NCI-H345 treated with DMSO at 0.1 percent for 48 hours (cell line): ENCODE measurements at regions not wholly inside any gene's neighbourhood (a gene's known extent, or its start where the extent isn't known, plus 50 kb on each side); places are given as distances from the start of the nearest gene placed in this dataset.

Experiments used
- DNase-seq: peaks from one replicate; lab custom pipeline; 2025; ENCODE audit not compliant: unreplicated experiment; lab: John Stamatoyannopoulos, UW

DNA sequence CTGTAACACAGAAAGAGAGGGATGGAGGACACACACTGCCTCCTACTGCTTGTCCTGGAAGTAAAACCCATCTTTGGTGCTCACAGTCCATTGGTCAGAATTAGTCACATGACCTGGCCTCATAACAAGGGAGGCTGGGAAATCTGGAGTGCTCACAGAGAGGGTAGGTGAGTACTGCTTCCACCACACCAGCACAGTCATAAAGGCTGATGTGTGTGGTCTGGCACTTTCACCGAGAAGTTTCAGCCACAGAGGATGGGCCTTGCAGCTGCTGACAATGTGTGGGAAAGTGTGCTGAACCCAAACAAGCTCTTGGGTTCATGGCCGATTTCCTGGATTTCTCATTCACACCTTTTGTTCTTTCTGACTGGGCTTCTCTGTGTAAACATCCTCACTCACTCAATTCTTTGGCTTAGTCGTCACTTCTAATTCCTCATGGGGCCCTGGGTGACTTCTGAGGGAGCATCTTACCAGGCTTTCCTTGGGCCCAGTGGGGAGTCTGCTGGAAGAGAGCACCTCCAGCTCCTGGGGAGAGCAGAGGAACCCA lies 100.7 kb downstream of the ASB7 start:
- no peak for DNase-seq

DNA sequence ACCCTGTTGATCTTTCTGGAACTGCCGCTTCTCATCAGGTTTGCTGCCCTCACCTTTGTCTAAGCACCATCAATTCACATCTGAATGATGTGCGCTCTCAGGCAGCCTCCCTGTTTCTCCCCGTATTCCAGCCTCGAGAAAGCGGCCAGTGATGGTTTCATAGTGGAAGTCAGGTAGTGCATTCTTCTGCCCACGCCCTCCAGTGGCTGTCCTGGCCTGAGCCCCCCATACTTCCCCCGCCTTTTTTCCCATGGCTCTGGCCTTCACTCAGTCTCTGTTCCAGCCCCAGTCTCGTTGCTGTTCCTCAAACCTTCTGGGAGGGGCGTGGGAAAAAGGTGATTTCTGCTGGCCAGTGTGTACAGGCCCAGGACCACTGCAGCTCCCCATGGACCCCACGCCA lies 101.3 kb downstream of the ASB7 start:
- no peak for DNase-seq

DNA sequence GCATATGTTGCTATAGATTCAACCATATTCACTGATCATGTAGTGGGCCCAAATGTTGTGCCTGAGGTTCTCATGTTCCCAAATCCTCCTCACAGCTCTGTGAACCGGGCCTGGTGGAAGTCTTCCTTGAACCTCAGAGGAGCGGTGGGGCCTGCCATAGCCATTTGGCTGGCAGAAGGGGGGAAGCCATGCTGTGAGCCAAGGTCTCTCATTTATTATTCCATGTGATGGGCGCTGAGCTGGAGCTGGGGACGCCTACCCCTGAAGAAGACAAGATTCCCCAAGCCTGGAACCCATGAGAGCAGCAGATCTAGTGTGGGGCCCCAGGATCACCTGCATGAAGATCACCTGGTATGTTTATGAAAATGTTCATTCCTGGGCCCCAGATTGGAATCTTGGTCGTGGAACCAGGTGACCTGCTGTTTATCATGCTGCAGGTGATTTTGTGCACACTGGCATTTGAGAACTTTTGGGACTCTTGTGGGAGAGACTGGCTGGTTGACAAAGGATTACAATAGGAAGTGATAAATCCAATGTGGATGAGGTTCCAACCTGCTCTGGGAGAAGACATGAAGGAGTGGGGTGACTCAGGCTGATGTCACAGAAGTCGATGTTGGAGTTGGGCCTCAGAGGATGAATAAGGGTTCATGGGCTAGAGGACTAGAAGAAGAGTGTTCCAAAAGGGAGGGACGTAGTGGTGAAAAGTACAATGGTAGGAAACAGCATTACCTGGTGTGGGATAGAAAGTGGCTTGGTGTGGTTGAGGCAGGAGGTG lies 102.1 kb downstream of the ASB7 start:
- no peak for DNase-seq

DNA sequence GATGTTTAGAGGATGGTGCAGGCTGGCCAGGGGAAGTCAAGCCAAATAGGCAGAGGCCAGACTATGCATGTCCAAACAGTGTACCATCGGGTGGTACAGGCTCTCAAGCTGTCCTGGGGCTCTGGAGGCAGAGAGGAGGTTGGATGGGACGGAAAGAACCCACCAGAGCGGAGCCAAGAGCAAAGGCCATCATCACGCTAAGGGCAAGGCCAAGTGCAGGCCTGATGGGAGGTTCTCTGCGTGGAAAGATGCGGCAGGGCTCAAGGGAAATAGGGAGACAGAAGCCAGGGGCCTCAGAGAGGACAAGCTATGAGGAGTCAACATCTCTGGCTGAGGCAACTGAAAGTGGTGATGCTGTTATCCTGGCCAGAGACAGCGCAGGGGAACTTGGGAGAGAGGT lies 102.7 kb downstream of the ASB7 start:
- no peak for DNase-seq

DNA sequence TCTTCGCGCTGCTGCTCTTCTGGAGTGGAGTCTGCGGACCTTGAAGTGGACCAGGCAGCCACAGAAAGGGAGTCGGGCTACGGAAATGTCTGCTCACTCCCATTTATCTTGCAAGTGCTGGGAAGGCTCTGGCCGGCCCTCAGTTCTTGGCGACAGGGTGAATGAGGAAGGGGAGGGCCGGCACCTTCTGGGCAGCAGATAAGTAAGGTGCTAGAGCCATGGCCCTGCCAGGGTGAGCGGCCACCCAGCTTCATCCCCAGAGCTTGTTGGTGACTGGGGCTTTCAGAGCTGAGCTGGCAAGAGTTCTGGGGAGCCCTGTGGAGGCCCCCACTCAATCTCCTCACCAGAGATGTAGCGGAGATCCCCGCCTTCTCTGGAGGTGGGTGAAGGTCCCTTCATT lies 103.5 kb downstream of the ASB7 start:
- no peak for DNase-seq

DNA sequence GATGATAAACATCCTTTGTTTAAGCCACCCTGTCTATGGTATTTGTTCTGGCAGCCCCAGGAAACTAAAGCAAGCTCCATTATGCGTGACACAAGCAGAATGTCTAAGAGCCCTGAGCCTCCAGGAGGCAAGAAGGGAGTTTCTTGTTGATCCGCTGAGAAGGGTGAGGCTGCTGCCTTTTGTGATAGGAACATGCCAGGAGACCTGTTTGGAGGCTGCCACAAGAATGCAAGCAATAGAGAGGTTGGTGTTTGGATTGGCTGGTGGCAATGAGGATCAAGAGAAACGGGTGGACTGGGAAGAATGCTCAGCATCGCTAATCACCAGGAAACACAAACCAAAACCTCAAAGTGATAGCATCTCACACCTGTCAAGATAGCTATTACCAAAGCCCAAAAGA lies 104.8 kb downstream of the ASB7 start:
- DNase-seq, result no peak

DNA sequence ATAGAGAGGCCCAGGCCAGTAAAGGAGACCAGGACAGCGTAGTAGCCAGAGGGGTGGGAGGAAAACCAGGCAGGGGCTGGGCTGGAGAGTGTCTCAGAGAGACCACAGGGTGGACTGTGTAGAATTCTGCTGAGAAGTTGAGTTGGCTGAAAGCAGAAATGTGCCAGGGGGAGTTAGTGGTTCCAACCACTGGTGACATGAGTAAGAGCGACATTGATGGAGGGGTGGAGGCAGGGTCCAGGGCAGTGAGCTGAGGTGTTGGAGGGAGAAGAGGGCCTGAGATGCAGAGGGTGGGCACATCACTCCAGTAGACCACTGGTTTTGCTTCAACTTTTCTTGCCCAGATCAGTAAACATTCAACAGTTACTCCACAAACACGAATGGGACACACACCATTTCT lies 106.5 kb downstream of the ASB7 start:
- no peak for DNase-seq

DNA sequence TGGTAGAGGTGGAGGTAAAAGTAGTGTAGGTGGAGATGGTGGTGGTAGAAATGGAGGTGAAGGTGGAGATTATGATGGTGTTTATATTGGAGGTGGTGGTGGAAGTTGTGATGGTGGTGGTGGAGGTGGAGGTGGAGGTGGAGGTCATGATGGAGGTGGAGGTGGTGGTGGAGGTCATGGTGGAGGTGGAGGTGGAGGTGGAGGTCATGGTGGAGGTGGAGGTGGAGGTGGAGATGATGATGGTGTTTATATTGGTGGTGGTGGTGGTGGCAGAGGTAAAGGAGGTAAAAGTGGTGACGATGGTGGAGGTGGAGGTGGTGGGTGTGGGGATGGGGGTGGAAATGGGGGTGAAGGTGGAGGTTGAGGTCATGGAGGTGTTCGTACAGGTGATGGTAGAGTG lies 107.8 kb downstream of the ASB7 start:
- no peak for DNase-seq

DNA sequence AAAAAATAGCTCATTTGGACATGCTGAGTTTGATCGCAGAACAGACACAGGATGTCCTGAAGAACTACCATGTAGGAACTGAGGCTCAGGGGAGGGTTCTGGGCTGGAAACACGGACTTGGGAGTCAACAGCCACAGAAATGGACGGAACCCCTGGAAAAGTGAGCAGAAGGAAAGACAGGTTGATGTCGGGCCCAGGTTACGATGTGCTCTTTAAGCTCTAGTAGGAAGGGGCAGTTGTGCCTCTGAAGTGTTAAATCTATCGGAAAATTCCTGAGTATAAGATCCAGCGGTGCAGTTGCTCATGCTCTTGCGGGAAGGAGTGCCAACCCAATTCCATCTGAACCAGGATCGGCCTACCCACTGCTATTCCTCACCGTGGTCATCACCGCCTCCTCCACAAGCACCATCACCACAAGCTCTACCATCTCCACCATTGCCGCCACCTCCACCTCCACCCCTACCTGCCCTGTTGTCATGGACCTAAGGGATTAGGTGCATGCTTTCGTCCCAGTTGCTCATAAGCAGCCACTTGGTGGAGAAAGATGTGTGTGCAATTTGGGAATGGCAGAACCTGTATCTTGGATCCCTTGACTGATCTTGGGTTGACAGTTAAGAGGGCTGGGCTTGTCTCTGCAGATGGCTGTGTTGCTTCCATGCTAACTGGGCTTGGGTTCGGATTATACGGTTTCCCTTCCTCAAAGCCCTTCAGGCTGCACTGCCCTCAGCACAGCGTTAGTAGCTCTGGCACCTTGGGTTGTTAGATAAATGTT lies 108.5 kb downstream of the ASB7 start:
- DNase-seq, result no peak

DNA sequence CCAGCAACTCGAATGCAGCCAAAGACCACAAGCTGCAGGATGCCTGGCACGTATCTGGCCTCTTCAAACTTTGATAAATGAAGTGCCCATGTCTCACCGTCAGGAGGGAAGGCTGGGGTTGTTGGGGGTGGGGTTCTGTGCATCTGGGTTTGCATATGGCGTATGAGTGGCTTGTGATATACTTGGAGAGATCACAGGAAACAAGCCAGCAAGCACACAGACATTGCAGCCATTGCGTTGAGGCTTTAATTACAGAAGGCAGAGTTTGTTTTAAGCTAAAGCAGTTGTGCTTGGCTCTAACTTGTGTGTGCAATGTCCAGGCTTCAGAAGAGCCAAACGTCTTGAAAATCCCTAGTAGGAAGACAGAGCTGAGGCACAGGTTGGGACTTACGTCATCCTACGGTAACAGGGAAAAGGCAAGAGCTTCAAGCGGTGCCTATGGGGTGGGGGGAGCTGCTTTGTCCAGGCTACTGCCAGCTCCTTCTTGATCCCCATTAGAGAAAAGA lies 109.2 kb downstream of the ASB7 start:
- DNase-seq, result no peak

DNA sequence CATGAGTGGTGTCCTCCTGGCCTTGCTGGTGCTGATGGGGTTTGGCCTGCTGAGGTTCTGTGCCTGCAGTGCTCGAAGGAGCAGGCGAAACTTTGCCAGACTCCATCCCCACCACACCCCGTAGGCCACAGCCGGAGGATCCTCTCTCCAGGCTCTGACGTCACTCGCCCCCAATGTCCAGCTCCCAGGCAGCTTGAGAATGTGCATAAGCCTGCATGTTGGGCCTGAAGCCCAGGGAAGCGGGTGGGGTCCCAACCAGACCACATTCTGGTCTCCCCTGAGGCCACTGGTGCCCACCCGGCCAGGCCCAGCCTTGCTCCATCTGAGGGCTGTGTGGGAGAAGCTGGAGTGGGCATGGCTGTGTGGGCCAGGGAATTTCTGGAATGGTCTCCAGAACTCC lies 109.8 kb downstream of the ASB7 start:
- DNase-seq, result no peak

DNA sequence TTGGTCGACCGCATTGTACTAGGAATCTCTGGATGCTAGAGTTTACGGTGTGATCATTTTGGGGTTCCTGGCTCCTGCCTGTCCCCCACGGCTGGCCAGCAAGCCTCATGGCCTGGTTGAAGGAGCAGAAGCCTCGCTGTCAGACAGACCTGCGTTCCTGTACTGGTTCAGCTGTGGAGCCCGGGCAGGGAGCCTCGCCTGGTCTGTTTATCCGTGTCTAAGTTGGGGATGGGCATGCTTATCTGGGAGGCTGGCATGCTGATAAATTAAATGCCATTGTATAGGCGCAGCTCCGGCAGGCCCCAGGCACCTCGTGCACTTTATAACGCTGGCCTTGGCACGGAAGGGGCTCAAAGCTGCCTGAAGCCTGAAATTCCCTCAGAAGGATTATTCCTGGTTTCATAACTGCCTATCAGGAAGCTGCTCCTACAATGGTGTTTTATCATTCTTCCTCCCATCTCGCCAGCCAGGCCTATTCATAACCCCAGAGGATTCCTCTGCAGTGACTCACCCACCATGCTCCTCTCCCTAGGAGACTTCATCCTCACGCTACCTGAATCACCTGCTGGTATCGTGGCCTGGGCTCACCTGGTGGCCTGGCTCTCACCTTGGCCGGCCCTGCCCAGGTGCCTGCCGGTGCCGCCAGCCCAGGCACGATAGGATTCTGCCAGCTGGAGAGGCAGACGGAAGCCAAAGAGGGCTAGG lies 110.9 kb downstream of the ASB7 start:
- DNase-seq, result no peak

DNA sequence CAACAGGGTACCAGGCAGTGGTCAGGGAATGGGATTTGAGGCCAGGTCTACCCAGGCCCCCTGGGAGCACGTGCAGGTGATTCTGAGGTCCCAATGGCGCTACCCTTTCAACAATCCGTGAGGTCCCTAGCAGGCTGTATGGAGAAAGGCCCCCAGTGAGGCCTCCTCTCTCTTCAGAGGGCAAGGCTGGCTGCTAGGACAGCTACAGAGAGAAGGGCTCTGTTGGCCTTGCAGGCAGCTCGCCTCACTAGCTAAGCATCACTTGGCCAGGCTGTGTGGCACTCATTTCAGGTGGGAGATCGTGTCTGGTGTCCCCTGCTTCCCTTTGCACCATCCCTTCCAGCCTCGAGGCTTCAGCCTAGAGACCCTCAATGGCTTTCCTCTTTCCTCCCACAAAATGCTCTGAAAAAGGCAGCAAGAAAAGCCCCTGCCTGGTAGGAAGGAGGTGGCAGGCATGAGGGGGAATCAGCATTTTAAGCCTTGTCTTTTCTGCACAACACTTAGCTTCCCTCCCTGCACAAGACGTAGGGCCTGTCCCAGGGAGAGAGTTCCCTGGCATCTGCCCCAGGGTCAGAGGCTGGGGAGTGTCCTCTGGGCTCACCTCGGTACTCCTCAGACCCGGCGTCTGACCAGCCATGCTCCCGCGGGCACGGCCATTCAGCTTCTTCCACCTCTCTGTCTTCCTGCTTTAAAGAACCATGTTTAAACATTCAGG lies 111.8 kb downstream of the ASB7 start:
- no peak for DNase-seq

DNA sequence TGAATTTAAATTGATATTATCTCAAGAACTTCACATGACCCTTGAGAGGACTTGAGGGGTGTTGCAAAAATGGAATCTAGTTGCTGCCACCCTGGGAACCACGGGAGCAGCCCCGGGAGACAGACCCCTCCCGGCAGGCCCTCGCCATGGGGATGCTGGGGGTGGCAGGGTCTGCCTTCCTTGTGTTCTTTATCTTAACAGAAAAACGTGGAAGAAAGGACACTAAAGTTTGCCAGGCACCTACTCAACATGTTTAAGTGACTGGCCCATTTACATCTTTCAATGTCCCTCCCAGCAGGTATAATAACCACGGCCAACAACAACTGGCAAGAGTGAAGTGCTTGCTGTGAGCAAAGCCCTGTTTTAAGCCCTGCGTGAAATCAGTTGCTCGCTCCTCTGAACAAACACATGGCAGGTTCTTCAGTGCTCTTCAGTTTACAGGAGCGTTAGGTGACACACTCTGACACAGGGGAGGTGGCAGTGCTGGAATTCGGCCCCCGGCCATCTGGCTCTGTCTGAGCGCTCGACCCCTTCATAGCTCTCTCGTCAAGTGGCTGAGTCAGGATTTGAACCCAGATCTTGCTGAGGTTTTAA lies 112.5 kb downstream of the ASB7 start:
- DNase-seq, result peak; percentile 89

DNA sequence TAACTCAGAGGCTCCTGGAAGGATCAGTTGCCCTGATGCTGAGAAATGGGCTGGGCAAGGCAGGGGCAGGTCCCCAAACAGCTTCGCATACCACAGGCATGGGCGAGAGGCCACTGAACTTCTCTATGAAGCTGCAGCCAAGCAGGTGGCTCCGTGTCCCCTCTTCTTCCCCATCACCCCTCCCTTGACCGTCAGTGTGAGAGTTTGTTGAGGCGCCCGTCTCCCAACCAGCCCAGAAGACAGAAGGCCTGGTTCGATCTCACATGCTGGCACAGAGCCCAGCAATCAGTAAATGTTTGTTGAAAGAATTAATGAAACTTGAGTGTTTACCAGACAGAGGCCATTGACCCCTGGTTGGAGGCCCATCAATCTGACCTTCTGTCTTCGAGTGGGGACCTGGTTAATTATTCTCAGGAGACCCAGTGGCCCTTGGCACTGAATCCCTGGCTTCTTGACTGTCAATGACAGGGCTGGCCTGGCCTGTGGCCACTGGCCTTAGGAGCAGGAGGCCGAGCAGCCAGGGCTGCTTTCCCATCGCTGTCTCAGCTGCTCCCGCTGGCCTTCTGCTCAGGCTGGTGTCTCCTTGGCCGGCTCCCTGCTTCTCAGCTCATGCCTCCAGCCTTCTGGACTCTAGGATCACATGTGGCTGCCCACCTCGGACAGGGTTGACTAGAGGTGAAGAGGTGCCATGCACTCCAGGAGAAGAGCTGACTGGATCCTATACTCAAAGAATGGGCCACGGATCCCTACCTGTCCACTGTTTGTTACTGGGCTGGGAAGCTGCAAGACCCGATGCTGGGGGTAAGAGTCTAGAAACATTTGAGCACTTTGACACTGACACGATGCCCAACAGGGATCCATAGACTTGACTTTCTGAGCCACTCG lies 113.4 kb downstream of the ASB7 start:
- DNase-seq, result no peak

DNA sequence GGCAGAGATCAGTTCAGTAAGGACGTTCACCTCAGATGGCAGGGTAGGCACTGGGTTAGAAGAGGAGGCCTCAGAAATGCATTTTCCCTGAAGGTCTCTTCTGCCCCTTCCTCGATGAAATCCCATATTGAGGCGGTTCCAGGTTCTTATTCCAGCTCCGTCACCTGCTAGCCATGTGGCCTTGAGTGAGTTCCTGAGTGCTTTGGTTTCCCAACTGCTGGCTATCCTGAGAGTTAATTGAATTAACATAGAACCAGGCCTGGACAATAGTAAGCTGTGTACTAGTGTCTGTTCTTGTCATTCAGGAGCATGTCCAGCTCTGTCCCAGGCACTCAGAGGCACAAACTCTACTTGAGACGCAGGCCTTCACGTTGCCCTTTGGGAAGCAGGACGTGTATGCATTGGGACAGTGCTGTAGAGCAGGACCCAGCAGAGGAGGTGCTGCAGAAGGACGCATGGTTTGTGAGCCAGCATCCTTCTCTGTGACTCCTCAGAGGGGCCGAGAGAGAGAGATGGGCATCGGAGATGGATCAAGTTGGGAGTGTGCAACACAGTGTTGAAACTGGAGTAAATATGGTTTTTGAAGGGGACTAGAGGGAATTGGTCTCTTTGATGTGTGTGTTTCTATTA lies 114.2 kb downstream of the ASB7 start:
- DNase-seq, result no peak

DNA sequence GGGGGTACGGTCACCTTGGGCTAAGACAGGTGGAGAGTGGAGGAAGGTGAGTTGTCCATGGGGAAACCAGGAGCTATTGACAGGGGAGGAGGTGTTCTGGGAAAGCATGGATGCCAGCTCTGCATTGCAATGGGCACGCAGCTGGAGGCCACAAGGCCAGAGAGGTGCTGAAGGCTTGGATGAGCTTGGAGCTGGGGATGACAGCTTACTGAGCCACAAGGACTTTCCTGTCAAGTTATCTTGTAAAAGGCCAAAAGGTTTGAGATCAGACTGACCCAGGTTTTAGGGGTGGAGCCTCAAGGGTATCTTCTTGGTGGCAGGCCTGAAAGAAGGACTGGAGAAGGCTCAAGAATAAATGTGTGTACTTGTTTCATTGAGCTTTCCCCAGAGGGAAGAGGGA lies 115.2 kb downstream of the ASB7 start:
- DNase-seq, result no peak

DNA sequence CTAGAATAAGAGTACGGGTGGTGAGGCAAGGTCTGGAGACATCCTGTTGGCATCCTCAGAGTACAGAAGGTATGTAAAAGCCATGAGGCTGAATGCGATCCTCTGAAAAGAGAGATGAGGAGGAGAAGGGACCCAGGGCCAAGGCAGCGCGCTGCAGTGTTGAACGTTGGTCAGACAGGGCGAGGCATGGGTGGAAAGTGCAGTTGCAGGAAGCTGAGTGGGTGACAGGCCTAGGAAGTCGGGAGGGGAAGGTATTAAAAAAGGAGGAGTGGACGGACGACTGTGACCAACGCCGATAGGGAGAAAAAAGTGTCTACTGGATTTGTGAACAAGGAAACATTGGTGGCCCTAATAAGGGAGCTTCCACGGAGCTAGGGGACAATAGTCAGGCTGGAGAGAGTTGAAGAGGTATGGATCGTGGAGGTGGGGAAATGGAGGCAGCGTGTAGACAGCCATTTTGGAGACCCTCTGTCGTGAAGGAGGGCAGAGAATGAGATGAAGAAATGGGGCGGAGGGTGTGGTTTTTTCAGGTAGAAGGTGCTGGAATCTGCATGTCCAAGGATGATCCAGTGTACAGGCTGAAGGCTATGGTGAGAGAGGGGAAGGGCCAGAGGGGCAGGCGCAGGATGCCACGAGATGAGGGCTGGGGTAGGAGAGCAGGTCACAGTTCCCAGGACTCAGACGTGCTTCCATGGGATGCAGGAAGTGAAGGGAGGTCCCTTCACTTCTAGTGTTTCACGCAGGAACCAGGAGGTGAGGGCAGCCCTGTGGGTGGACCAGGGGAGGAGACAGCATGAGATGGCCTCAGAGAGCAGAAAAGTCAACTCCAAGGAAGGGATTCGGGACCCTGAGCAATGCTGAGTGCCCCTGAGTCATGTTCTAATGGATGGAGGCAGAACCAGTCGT lies 115.9 kb downstream of the ASB7 start:
- no peak for DNase-seq
